HG02970 (cell line): ENCODE measurements at regions not wholly inside any gene's neighbourhood (a gene's known extent, or its start where the extent isn't known, plus 50 kb on each side); places are given as distances from the start of the nearest gene placed in this dataset.

Experiments used
- ATAC-seq: cut with Tn5 transposase; IDR thresholded peaks from one replicate; pipeline ENCODE4 v1.9.1; 2021; ENCODE audit warnings: mild to moderate bottlenecking, moderate library complexity, moderate number of reproducible peaks; ENCODE audit not compliant: unreplicated experiment, low FRiP score

DNA sequence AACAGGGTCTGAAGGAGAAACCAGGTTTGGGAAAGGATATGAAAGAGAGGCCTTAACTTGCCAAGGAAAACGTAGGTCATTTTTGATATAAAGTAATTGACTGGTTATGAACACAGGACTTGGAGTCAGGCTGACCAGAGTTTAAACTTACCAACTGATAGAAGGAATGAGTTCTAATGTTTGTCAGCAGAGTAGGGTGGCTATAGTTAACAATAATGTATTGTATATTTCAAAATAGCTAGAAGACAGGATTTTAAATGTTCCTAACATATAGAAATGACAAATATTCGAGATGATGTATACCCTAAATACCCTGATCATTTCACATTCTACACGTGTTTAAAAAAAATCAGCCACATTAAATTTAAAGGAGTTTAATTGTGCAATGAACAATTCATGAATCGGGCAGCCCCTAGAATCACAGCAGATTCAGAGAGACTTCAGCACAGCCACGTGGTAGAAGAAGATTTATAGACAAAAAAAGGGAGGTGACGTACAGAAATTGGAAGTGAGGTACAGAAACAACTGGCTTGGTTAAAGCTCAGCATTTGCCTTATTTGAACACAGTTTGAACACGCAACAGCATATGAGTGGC lies 52.5 kb upstream of the PLEKHG7 start:
- no peak for ATAC-seq

DNA sequence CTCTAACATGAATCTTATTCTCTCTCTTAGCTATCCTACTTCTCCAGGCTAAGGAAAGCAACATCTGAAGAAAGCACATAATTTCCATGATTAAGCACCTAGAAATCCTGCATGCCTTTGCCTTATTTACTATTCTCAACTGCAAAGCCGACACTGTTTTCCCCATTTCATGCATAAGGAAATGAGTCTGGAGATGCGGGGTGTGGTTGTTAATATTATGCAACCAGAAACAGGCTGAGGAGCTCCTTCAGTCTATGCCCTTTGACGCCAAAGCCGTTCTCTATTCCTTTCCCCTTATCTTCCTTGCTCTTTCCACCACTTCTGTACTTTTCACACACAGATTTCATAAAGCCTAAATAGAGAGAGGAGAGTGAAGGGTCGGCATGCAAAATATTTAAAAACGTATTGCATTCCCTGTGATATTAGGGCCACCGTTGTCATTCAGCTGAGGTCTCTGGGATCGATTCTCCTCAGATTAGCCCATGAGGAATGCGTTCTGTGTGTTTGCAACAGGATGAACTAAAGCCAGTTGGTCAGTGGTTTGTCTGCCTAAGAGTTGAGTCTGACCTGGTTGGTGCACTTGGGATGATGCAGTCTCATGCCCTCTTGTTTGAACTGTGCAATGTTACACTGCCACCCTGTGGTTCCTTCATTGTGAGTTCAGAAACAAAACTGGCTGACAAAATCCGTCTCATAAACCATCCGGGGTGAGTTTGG lies 53.1 kb upstream of the PLEKHG7 start:
- ATAC-seq = no peak

DNA sequence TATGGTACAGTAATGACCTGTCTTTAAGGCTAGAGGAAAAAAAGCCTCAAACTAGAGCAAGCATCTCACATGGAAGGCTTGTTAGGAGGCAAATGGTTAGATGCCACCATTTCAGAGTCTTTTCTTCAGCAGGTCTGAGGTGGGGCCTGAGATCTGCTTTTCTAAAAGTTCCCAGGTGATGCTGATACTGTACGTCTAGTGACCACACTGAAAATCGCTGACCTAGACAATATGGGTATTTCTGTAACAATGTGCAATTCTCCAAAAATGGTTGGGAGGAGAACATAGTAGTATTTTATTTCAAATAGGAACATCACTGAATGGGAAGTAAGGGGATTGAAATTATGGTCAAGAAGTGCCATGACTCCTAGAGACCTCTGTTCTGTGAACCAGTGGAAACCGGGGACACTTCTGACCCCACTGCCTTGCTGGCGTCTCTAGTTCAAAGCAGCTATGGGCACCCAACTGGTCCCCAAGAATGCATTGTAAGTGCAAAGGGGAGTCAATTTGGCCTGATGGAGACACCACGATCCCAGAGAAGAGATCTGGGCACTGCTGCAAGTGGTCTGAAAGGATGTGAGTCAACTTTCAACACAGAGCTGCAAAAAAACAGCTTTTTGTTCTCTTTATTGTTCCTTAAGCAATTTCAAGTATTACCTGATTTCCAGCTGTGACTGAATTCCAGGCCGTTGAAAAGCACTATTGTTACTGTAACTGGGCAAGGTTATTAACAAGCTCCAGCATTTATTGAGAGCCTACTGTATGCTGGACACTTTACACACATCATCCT lies 54.4 kb upstream of the PLEKHG7 start:
- ATAC-seq = no peak

DNA sequence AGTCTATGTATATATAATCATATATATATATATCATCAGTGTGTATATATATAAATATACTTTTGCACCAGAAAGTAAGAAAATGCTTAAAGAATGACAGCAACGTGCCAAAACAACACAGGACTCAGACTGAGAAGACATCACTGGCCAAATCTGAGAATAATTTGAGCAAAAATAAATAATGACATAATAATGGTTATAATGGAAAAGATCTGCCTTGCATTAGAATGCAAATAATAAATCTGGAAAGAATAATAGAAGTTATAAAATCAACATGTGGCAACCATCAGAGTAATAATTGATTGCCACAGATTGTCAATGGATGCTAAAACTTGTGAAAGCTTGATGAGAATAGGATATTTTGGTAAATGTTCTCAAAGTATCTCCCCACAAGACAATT lies 61.5 kb upstream of the PLEKHG7 start:
- no peak for ATAC-seq

GRCh38 chr12:92640691-92641090 lies 62.1 kb upstream of the PLEKHG7 start:
- no peak for ATAC-seq

DNA sequence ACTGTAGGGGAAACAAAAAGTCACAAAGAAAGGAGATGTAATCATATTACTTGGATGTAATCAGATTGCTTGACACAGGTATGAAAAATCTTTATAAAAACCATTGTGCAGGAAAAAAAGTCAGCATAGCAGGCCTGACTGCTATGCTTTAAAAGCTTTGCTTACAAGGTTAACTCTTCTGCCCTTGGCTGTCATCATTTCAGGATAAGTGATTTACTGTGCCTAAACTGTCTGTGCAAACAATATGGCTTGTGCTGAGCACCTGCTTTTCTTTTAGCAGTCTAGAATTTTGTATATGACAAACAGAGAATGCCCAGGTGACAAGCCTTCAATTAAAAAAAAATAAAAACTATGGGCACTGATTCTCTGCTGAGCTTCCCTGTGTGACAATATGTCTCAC lies 63.8 kb upstream of the PLEKHG7 start:
- no peak for ATAC-seq

- no peak for ATAC-seq
These were observed 68.1 kb upstream of the PLEKHG7 start for GRCh38 chr12:92634730-92635129.

GRCh38 chr12:92634202-92634601 lies 68.6 kb upstream of the PLEKHG7 start:
- ATAC-seq = no peak

DNA sequence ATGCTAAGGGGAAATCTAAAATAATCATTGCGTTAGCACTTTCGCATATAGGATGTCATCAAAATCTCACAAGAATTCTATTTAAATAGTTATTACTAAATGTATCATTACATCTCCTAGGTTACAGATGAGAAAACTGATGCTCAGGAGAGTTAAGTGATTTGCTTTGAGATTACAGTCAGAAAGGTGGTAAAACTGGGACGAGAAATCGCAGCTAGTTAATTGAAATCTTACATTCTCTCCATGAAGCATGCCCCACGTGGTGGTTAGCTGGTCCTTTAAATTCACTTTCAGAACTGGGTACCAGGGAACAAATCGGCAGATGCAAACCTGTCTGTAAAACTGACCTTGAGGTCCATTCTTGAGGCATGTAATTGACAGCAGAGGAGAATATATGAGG lies 71.8 kb upstream of the PLEKHG7 start:
- no peak for ATAC-seq

DNA sequence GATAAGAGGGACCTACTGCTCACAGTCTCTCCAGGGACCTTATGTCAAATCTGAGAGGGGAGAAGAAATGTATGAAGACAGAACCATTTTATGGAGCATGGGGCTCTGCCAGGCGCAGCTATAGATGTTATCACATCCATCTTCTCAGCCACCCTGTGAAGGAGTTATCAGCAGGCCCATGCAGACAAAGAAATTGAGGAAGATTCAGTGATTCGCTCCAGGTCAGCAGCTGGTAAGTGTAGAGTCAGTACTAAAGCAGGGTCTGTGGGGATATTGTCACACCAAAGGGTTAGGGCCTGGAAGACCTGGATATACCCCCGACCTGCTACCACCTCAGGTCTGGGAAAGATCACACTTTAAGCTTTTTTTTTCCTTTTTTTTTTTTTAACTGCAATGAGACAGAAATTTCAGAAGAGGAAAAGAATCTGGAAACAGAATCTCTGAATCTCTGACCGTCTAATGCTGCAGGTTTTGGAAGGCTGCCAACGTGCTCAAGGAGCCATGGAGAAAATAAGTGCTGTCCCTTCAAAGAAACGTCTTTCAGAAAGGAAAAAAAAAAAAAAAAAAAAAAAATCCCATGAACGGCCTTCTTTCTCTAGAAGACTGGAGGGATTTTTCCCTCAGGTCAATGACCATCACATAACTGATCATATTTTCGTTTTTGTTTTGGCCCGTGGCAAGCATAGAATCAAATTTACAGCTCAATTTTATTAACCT lies 73.3 kb upstream of the PLEKHG7 start:
- no peak for ATAC-seq

DNA sequence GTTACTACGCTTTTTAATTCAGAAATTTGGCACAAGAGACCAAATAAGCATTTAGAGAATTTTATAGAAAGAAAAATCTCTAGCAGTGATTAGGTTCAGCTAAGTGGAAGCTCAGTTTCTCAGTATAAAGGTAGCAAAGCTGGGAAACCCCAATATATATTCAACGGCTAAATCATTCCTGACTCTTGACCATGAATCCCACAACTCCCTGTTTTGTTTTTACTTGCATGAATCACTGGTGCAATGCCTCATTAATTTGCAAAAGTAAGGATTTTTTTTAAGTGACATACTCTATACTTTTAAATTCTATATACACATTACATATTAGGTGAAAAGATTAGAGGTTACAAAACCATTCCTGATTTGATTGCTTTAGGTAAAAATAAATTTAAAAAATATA lies 74.3 kb upstream of the PLEKHG7 start:
- ATAC-seq = no peak

DNA sequence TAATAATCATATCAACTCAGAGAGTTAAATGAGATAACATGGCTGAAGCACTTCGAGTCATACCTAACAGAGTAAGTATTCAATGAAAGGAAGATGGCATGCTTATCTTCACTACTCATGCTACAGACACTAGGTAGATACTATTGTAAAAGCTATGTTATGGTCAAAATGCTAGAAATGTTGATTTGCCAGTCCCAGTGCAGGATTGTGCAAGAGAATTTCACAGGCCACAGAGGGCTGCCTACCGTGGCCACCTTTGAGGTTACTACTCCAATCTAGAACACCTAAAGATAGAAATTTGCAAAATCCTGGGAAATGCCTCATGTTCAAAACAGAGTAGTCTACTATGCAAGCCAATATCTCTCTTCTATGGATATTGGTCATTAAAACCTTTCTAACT lies 75.3 kb upstream of the PLEKHG7 start:
- ATAC-seq = no peak

- ATAC-seq = no peak
These were observed 77.0 kb upstream of the PLEKHG7 start for GRCh38 chr12:92625639-92626310.

- no peak for ATAC-seq
These were observed 78.6 kb upstream of the PLEKHG7 start for GRCh38 chr12:92624236-92624635.

DNA sequence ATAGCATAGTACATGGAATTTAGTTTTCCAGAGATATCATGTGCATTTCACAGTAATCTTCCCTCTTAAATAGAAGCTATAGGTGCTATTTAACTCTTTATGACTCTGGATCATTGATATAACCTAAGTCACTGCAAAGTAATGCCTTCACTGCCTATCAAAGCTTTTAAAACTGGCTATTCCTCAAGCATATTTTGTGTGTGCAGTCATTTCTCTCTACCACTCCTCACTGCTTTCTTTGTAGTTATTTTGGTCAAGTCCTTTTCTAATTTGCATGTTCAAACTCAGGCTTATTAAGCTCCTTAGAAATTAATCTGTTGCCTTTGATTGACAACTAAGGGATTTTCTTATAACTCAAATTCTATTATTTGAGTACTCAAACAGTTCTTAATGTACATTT lies 79.4 kb upstream of the PLEKHG7 start:
- ATAC-seq = no peak

GRCh38 chr12:92621833-92622232 lies 81.0 kb upstream of the PLEKHG7 start:
- no peak for ATAC-seq

DNA sequence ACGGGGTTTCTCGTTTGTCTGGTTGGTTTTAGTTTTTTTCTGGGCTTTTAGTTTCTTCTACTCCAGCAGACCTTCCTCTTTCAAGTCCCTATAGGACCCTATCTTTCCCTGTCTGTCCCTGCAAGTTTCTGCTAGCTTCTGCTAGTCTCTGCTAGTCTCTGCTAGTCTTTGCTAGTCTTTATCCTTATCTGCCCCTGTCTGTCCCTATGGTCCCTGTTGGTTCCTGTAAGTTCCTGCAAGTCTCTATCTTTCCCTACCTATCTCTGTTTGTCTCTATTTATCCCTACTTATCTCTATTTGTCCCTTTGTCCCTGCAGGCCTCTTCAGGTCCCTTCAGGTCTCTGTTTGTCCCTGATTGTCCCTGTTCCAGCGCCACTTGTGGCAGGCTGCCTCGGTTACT lies 81.5 kb upstream of the PLEKHG7 start:
- no peak for ATAC-seq

GRCh38 chr12:92619730-92620684 lies 82.8 kb upstream of the PLEKHG7 start:
- ATAC-seq = no peak

- no peak for ATAC-seq
These were observed 83.8 kb upstream of the PLEKHG7 start for GRCh38 chr12:92619026-92619425.
